ENCODE measurements at regions not wholly inside any gene's neighbourhood (a gene's known extent, or its start where the extent isn't known, plus 50 kb on each side); places are given as distances from the start of the nearest gene placed in this dataset.

DNA sequence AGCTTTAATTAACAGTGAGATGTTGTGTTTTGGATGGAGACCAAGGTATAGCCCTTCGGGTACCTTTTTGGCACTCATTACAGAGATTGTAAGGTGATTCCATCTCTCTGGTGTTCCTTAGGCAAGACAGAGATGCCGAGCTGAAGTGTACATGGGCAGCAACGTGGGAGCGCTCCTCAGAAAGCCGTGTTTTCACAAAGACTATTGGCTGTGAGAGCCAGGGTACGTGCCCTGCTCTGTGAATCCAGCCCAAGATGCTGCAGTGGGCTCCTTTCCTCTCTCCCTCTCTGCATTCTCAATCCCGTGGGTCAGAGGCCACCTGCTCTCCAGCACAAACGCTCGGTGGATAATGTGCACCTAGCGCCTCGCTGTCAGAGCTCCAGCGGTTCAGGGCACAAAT, 203.0 kb upstream of the EPHA4 start:
- TF ChIP-seq, protein P1, sequence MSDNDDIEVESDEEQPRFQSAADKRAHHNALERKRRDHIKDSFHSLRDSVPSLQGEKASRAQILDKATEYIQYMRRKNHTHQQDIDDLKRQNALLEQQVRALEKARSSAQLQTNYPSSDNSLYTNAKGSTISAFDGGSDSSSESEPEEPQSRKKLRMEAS (IDR thresholded peaks at IDR 0.05; ENCODE audit: low read depth, low read length) = no peak
- TF ChIP-seq POLR2A (IDR thresholded peaks at IDR 0.05; ENCODE audit: extremely low read depth, insufficient read length) = no peak
- TF ChIP-seq MYC (IDR thresholded peaks at IDR 0.05; ENCODE audit: low read depth, low read length) = no peak
- TF ChIP-seq, protein P2, sequence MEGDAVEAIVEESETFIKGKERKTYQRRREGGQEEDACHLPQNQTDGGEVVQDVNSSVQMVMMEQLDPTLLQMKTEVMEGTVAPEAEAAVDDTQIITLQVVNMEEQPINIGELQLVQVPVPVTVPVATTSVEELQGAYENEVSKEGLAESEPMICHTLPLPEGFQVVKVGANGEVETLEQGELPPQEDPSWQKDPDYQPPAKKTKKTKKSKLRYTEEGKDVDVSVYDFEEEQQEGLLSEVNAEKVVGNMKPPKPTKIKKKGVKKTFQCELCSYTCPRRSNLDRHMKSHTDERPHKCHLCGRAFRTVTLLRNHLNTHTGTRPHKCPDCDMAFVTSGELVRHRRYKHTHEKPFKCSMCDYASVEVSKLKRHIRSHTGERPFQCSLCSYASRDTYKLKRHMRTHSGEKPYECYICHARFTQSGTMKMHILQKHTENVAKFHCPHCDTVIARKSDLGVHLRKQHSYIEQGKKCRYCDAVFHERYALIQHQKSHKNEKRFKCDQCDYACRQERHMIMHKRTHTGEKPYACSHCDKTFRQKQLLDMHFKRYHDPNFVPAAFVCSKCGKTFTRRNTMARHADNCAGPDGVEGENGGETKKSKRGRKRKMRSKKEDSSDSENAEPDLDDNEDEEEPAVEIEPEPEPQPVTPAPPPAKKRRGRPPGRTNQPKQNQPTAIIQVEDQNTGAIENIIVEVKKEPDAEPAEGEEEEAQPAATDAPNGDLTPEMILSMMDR (IDR thresholded peaks at IDR 0.05; ENCODE audit: low read depth, low read length) = no peak
- no peak overlapping the region for H3K4me3 ChIP-seq (ENCODE audit: low read depth, low read length)
- DNase-seq (ENCODE audit: low read depth) = no peak

DNA sequence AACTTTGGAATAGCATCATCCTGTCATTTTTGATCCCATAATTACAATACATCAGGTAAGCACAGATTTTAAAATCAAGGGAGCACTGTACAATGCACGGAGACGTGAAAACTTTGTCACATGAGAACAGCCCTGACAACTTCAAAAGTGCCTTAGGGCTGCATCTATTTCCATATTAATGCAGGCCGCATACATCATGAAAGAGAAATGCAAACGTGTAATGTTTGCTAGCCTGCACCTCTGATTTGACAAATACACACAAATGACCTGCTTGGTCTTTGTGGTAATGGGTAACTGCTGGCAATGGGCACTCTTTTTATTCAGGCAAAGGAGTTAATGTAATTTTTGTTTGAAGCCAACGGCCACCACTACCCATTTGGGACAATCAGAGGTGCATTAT, 202.0 kb upstream of the EPHA4 start:
- no peak for DNase-seq (ENCODE audit: low read depth)
- no peak for TF ChIP-seq MYC (IDR thresholded peaks at IDR 0.05; ENCODE audit: low read depth, low read length)
- TF ChIP-seq, protein P1 (IDR thresholded peaks at IDR 0.05; ENCODE audit: low read depth, low read length) = no peak
- TF ChIP-seq, protein P2 (IDR thresholded peaks at IDR 0.05; ENCODE audit: low read depth, low read length) = no peak
- no peak for TF ChIP-seq POLR2A (IDR thresholded peaks at IDR 0.05; ENCODE audit: extremely low read depth, insufficient read length)
- no peak overlapping the region for H3K4me3 ChIP-seq (ENCODE audit: low read depth, low read length)

DNA sequence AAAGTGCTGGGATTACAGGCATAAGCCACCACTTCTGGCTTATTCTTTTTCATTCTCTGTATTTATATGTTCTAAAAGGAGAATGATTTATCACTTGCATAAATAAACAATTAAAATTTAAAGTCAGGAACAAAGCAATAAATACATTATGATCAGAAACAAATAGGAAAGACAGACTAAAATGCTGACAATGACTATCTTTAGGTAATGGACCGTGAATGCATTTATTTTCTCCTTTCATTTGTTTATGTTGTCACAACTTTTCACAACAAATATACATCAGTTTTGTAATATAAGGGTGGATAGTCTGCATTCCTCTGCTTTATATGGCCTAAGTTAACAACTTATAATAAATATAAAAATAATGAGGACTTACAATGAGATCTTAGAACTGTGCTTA, 199.2 kb upstream of the EPHA4 start:
- DNase-seq (ENCODE audit: low read depth) = no peak
- TF ChIP-seq MYC (IDR thresholded peaks at IDR 0.05; ENCODE audit: low read depth, low read length) (no peak), POLR2A (IDR thresholded peaks at IDR 0.05; ENCODE audit: extremely low read depth, insufficient read length) (no peak)
- TF ChIP-seq, protein P1 (IDR thresholded peaks at IDR 0.05; ENCODE audit: low read depth, low read length) = no peak
- TF ChIP-seq, protein P2 (IDR thresholded peaks at IDR 0.05; ENCODE audit: low read depth, low read length) = no peak
- H3K4me3 ChIP-seq (ENCODE audit: low read depth, low read length) = no peak overlapping the region

DNA sequence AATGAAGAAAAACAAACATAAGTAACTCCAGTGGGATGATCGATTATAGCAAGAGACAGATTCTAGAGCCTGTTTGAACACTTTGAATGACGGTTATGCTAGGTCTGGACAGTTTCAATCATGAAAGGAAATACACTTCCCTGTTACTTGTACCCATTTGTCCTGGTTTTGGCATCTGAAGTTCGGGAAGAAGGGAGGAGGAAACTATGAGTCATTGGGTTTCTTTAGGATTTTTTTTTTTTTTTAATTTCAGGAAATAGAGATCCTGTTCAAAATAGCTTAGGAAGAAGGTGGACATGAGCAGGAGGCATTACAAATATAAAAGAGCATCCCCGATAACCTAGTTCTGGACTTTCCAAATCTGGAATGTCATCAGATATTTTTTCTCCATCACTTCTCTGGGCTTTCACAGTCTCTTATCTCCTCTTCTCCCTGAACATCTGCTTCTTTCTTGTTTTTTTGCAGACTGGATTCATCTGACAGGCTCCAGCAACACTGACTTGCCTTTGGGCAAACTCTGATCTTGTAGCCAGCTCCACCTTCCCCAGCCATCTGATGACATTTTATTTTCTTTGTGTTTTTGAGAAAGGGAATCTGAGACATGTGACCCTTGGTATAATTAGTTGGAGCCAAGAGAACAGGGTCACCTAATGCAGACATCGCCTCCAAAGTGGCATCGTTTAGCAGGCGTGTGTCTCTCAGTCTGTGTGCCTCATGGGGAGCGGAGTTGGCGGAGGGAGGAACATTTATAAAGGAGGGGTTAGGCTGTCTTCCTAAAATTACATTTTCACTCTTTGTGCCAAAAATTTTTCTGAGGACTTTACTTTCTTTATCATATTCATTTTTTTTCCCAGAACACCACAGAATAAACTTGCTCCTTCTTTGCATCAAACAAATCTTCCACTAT, 195.3 kb upstream of the EPHA4 start:
- H3K4me3 ChIP-seq (ENCODE audit: low read depth, low read length) = no peak overlapping the region
- TF ChIP-seq MYC (IDR thresholded peaks at IDR 0.05; ENCODE audit: low read depth, low read length) (no peak), POLR2A (IDR thresholded peaks at IDR 0.05; ENCODE audit: extremely low read depth, insufficient read length) (no peak)
- TF ChIP-seq, protein P2 (IDR thresholded peaks at IDR 0.05; ENCODE audit: low read depth, low read length) = no peak
- TF ChIP-seq, protein P1 (IDR thresholded peaks at IDR 0.05; ENCODE audit: low read depth, low read length) = no peak
- no peak for DNase-seq (ENCODE audit: low read depth)

DNA sequence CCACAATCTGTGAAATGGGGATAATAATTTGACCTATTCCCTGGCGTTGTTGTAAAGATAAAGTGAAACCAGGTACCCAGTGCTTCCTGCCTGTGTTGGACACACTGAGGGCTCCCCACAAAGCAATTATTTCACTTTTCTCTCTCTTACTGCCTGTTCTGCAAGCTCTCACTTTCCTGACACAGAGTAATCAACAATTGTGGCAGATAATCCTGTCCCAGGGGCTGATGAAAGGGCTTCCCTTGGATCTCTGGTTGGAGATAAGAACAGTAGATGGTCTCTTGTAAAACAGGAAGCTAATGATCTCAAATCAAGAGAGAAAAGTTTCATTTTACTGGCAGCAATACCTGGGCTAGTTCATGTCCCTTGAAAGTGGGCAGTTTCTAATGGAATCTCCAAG, 190.4 kb upstream of the EPHA4 start:
- TF ChIP-seq, protein P2 (IDR thresholded peaks at IDR 0.05; ENCODE audit: low read depth, low read length) = no peak
- TF ChIP-seq, protein P1 (IDR thresholded peaks at IDR 0.05; ENCODE audit: low read depth, low read length) = no peak
- no peak for TF ChIP-seq POLR2A (IDR thresholded peaks at IDR 0.05; ENCODE audit: extremely low read depth, insufficient read length)
- no peak for TF ChIP-seq MYC (IDR thresholded peaks at IDR 0.05; ENCODE audit: low read depth, low read length)

More for the DNA sequence above, 190.4 kb upstream of the EPHA4 start:
- no peak overlapping the region for H3K4me3 ChIP-seq (ENCODE audit: low read depth, low read length)
- no peak for DNase-seq (ENCODE audit: low read depth)
